Gastroesophageal sphincter (tissue), 3 donors: ENCODE measurements at regions not wholly inside any gene's neighbourhood (a gene's known extent, or its start where the extent isn't known, plus 50 kb on each side); places are given as distances from the start of the nearest gene placed in this dataset.

ENCODE experiments used
- POLR2A ChIP-seq, 2 donors: fragments of 450-650 bp; IDR thresholded peaks; one replicate each; pipeline ENCODE4 v1.6.1; 2017; ENCODE audit warnings: antibody characterized with exemption in 2 of 2, mild to moderate bottlenecking in 2 of 2, moderate library complexity in 1 of 2
- TF ChIP-seq, protein P1 (sequence below), 4 experiments: fragments of 200-600 bp in 2 of 4; fragments of 450-650 bp in 2 of 4; sonication (generic) in 1 of 4; IDR thresholded peaks; one replicate each; pipeline ENCODE4 v1.5.1; 2017 to 2019; ENCODE audit warnings: antibody characterized with exemption in 4 of 4, mild to moderate bottlenecking in 2 of 4, moderate library complexity in 2 of 4

DNA sequence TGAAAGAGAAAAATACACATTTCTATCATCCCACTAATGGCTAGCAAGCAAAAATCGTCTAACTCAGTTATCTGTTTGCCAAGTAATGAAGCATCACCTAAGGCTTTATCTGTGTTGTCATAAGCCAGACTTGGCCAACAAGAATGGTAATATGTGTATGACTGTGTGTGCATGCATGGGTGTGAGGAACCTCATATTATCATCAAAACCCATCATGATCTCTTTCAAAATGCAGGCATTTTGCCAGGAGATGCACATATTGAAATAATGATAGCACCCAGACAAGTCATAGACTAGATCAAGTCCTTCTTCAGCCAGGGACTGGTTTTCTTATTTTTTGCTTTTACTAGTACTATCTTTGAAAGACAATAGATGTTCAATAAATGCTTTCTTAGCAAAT, 172.5 kb upstream of the FMR1 start:
- TF ChIP-seq, protein P1, sequence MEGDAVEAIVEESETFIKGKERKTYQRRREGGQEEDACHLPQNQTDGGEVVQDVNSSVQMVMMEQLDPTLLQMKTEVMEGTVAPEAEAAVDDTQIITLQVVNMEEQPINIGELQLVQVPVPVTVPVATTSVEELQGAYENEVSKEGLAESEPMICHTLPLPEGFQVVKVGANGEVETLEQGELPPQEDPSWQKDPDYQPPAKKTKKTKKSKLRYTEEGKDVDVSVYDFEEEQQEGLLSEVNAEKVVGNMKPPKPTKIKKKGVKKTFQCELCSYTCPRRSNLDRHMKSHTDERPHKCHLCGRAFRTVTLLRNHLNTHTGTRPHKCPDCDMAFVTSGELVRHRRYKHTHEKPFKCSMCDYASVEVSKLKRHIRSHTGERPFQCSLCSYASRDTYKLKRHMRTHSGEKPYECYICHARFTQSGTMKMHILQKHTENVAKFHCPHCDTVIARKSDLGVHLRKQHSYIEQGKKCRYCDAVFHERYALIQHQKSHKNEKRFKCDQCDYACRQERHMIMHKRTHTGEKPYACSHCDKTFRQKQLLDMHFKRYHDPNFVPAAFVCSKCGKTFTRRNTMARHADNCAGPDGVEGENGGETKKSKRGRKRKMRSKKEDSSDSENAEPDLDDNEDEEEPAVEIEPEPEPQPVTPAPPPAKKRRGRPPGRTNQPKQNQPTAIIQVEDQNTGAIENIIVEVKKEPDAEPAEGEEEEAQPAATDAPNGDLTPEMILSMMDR (IDR thresholded peaks at IDR 0.05): no peak
- TF ChIP-seq POLR2A (IDR thresholded peaks at IDR 0.05): no peak
